Astrocyte (in vitro differentiated cells and primary cell): ENCODE measurements at regions not wholly inside any gene's neighbourhood (a gene's known extent, or its start where the extent isn't known, plus 50 kb on each side); places are given as distances from the start of the nearest gene placed in this dataset.

ENCODE experiments used
- DNase-seq: peaks from one replicate; pipeline ENCODE4 v3.0.0-alpha.2; 2010; ENCODE audit warnings: low read depth
- FAIRE-seq: peaks from 2 replicates; lab custom pipeline; 2011; peaks lifted over from hg19 to GRCh38; lab: Jason Lieb, UNC
- H2AFZ ChIP-seq: 2 replicates; pipeline ENCODE4 v1.6.0; 2012; ENCODE audit warnings: low read depth, low read length, inconsistent platforms
- H3K27ac ChIP-seq: 2 replicates; pipeline ENCODE4 v1.5.1; 2011; ENCODE audit warnings: low read depth, low read length, inconsistent platforms
- H3K27me3 ChIP-seq: 2 replicates; pipeline ENCODE4 v1.6.0; 2011; ENCODE audit warnings: low read length, inconsistent platforms; ENCODE audit not compliant: insufficient read depth
- H3K36me3 ChIP-seq: 2 replicates; pipeline ENCODE4 v1.5.1; 2011; ENCODE audit warnings: low read length, inconsistent platforms; ENCODE audit not compliant: insufficient read depth
- H3K4me1 ChIP-seq: 2 replicates; pipeline ENCODE4 v1.5.1; 2011; ENCODE audit warnings: low read length, inconsistent platforms; ENCODE audit not compliant: insufficient read depth
- H3K4me2 ChIP-seq: 2 replicates; pipeline ENCODE4 v1.6.0; 2012; ENCODE audit warnings: low read length, inconsistent platforms
- H3K4me3 ChIP-seq: 2 replicates; pipeline ENCODE4 v1.5.1; 2011; ENCODE audit warnings: low read depth, mild to moderate bottlenecking, low read length, inconsistent platforms; ENCODE audit not compliant: insufficient read depth
- H3K79me2 ChIP-seq: 2 replicates; pipeline ENCODE4 v1.6.0; 2012; ENCODE audit warnings: mild to moderate bottlenecking, low read length, inconsistent platforms; ENCODE audit not compliant: insufficient read depth
- H3K9ac ChIP-seq: 2 replicates; pipeline ENCODE4 v1.6.0; 2012; ENCODE audit warnings: mild to moderate bottlenecking, low read length, inconsistent platforms
- H3K9me3 ChIP-seq: 2 replicates; pipeline ENCODE4 v1.5.1; 2012; ENCODE audit warnings: low read depth, mild to moderate bottlenecking, low read length, inconsistent platforms; ENCODE audit not compliant: insufficient read depth
- H4K20me1 ChIP-seq: 2 replicates; pipeline ENCODE4 v1.6.0; 2012; ENCODE audit warnings: low read length, inconsistent platforms; ENCODE audit not compliant: insufficient read depth
- H3K27ac Mint-ChIP-seq: one replicate; pipeline ENCODE4 v1.8.0; 2021; ENCODE audit warnings: mild to moderate bottlenecking, mixed read lengths; ENCODE audit not compliant: unreplicated experiment
- H3K27me3 Mint-ChIP-seq: one replicate; pipeline ENCODE4 v1.8.0; 2021; ENCODE audit warnings: low read depth, mixed read lengths; ENCODE audit not compliant: unreplicated experiment
- H3K36me3 Mint-ChIP-seq: one replicate; pipeline ENCODE4 v1.8.0; 2021; ENCODE audit warnings: low read depth, mixed read lengths; ENCODE audit not compliant: unreplicated experiment
- H3K4me1 Mint-ChIP-seq: one replicate; pipeline ENCODE4 v1.8.0; 2021; ENCODE audit warnings: low read depth, mixed read lengths; ENCODE audit not compliant: unreplicated experiment
- H3K4me3 Mint-ChIP-seq: one replicate; pipeline ENCODE4 v1.8.0; 2021; ENCODE audit warnings: mild to moderate bottlenecking, moderate library complexity, mixed read lengths; ENCODE audit not compliant: unreplicated experiment
- H3K9me3 Mint-ChIP-seq: one replicate; pipeline ENCODE4 v1.8.0; 2021; ENCODE audit warnings: mild to moderate bottlenecking, mixed read lengths; ENCODE audit not compliant: unreplicated experiment
- EZH2 ChIP-seq: IDR thresholded peaks from 2 replicates; pipeline ENCODE4 v1.6.1; 2012; ENCODE audit warnings: mild to moderate bottlenecking, low read length, inconsistent platforms; ENCODE audit not compliant: insufficient read depth
- TF ChIP-seq, protein P1 (sequence below): IDR thresholded peaks from 2 replicates; pipeline ENCODE4 v1.5.1; 2011; ENCODE audit warnings: low read depth, mild to moderate bottlenecking, inconsistent platforms, low read length, moderate library complexity; ENCODE audit not compliant: insufficient read depth

DNA sequence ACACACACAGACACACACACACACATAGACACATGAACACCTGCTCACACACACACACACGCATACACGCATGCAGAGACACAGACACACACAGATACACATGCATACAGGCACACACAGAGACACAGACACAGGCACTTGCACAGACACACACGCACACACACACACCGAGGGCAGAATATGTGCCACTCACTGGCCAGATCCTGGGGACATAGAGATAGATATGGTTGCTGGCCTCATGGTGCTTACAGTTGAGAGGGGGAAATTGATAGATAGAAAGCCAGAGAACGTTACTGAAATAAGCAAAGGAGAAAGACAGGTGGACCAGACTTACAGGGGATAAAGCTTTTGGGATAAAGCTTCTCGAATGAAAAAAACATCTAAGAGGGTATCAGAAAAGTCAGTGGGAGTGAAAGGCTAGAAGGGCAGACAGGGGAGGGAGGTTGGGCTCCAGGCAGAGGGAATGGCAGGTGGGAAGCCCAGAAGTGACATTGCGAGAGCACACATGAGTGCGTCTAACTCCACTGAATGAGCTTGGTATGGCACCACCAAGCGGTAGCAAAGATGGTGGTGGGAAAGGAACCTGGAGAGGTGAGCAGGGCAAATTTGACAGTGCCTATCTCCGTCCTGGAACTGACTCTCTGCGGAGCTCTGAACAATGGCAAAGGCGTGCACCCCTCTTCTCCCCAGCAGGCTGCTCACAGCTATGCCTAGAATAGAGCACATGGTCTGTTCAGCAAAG, 390.1 kb upstream of the TRIB2 start:
- Histone ChIP-seq H2AFZ (no peak overlapping the region), H3K4me2 (peak overlapping the region; percentile 30), H3K4me1 (peaks cover 18% of the 10 kb centered on the region), H3K27ac (no peak overlapping the region), H3K4me3 (no peak overlapping the region), H3K9ac (no peak overlapping the region), H3K9me3 (no peaks in the 10 kb centered on the region), H4K20me1 (no peaks in the 10 kb centered on the region), H3K79me2 (no peaks in the 10 kb centered on the region), H3K36me3 (no peaks in the 10 kb centered on the region), H3K27me3 (no peaks in the 10 kb centered on the region)
- Mint-ChIP-seq H3K36me3 (no peaks in the 10 kb centered on the region), H3K4me3 (no peak overlapping the region), H3K4me1 (peaks cover 23% of the 10 kb centered on the region), H3K27me3 (no peaks in the 10 kb centered on the region), H3K9me3 (peaks cover 11% of the 10 kb centered on the region), H3K27ac (peak overlapping the region; percentile 63)
- no peak for DNase-seq
- FAIRE-seq, result no peak
- no peak for TF ChIP-seq EZH2
- TF ChIP-seq, protein P1, sequence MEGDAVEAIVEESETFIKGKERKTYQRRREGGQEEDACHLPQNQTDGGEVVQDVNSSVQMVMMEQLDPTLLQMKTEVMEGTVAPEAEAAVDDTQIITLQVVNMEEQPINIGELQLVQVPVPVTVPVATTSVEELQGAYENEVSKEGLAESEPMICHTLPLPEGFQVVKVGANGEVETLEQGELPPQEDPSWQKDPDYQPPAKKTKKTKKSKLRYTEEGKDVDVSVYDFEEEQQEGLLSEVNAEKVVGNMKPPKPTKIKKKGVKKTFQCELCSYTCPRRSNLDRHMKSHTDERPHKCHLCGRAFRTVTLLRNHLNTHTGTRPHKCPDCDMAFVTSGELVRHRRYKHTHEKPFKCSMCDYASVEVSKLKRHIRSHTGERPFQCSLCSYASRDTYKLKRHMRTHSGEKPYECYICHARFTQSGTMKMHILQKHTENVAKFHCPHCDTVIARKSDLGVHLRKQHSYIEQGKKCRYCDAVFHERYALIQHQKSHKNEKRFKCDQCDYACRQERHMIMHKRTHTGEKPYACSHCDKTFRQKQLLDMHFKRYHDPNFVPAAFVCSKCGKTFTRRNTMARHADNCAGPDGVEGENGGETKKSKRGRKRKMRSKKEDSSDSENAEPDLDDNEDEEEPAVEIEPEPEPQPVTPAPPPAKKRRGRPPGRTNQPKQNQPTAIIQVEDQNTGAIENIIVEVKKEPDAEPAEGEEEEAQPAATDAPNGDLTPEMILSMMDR, result no peak

DNA sequence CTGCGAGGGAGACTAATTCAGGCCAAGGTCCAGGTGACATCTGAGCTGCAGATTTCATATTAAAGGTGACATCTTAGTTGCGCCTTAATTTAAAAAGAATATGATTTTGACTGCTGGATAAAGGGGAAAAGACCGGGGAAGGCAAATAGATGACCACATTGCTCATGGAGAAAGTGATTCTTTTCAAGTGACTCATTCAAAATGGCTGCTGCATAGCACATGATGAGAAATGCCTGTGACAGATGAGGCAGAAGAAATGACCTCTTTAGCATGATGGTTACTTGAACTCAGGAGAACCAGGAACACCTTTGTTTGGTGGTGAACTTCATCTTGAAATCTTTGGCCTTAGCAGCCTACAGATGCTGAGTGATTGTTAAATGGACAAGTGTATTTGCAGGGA, 385.8 kb upstream of the TRIB2 start:
- Histone ChIP-seq H3K9me3 (no peaks in the 10 kb centered on the region), H3K9ac (no peak overlapping the region), H3K27me3 (no peaks in the 10 kb centered on the region), H4K20me1 (no peaks in the 10 kb centered on the region), H3K79me2 (no peaks in the 10 kb centered on the region), H3K27ac (peak overlapping the region; percentile 21), H3K4me2 (no peak overlapping the region), H2AFZ (no peak overlapping the region), H3K4me1 (peaks cover 6% of the 10 kb centered on the region), H3K36me3 (no peaks in the 10 kb centered on the region), H3K4me3 (no peak overlapping the region)
- TF ChIP-seq, protein P1, result no peak
- TF ChIP-seq EZH2, result no peak
- H3K4me3 Mint-ChIP-seq, result no peak overlapping the region
- peaks cover 14% of the 10 kb centered on the region for H3K4me1 Mint-ChIP-seq
- H3K27me3 Mint-ChIP-seq, result no peaks in the 10 kb centered on the region
- peaks cover 11% of the 10 kb centered on the region for H3K9me3 Mint-ChIP-seq
- no peaks in the 10 kb centered on the region for H3K36me3 Mint-ChIP-seq
- DNase-seq (peak; percentile 77), FAIRE-seq (no peak)
- peak overlapping the region; percentile 3 for H3K27ac Mint-ChIP-seq

DNA sequence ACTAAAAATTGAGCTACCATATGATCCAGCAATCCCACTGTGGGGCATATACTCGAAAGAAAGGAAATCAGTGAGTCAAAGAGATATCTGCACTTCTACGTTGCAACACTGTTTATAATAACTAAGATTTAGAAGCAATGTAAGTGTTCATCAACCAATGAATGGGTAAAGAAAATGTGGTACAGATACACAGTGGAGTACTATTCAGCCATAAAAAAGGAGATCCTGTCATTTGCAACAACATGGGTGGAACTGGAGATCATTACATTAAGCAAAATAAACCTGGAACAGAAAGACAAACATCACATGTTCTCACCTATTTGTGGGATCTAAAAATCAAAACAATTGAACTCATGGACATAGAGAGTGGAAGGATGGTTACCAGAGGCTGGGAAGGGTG, 385.0 kb upstream of the TRIB2 start:
- no peak for FAIRE-seq
- H3K27me3 ChIP-seq, result no peaks in the 10 kb centered on the region
- peak overlapping the region; percentile 25 for H3K4me3 Mint-ChIP-seq
- H3K9me3 ChIP-seq, result no peaks in the 10 kb centered on the region
- H3K27ac Mint-ChIP-seq, result no peak overlapping the region
- H3K4me2 ChIP-seq, result no peak overlapping the region
- no peaks in the 10 kb centered on the region for H3K36me3 ChIP-seq
- no peaks in the 10 kb centered on the region for H3K27me3 Mint-ChIP-seq
- H3K9ac ChIP-seq, result no peak overlapping the region
- H3K9me3 Mint-ChIP-seq, result peaks cover 9% of the 10 kb centered on the region
- H2AFZ ChIP-seq, result no peak overlapping the region
- H3K4me3 ChIP-seq, result no peak overlapping the region
- DNase-seq, result no peak
- H3K4me1 ChIP-seq, result peaks cover 6% of the 10 kb centered on the region
- no peak for TF ChIP-seq EZH2
- TF ChIP-seq, protein P1, result no peak
- no peak overlapping the region for H3K27ac ChIP-seq
- H3K36me3 Mint-ChIP-seq, result no peaks in the 10 kb centered on the region
- peaks cover 12% of the 10 kb centered on the region for H3K4me1 Mint-ChIP-seq
- no peaks in the 10 kb centered on the region for H3K79me2 ChIP-seq
- H4K20me1 ChIP-seq, result no peaks in the 10 kb centered on the region
